ENCODE measurements at regions not wholly inside any gene's neighbourhood (a gene's known extent, or its start where the extent isn't known, plus 50 kb on each side); places are given as distances from the start of the nearest gene placed in this dataset.

- TF ChIP-seq CTCF (IDR thresholded peaks at IDR 0.05) (no peak), POLR2A (IDR thresholded peaks at IDR 0.05) (no peak)
Measured at GRCh38 chr1:90795431-90795830, 78.3 kb upstream of the BARHL2 start.
